HG03095 (cell line): ENCODE measurements at regions not wholly inside any gene's neighbourhood (a gene's known extent, or its start where the extent isn't known, plus 50 kb on each side); places are given as distances from the start of the nearest gene placed in this dataset.
A peak's percentile ranks its signal among the peaks of the same experiment; 100 is the strongest.
"Not testable (repeated sequence)": the region's sequence is repeated elsewhere in the genome, so short reads cannot be mapped to it uniquely, and the experiment has no call there.

Source experiments
- ATAC-seq: cut with Tn5 transposase; IDR thresholded peaks from one replicate; pipeline ENCODE4 v1.9.1; 2021; ENCODE audit warnings: moderate library complexity; ENCODE audit not compliant: unreplicated experiment

- no peak for ATAC-seq
These were observed 410.3 kb downstream of the KIF20B start for GRCh38 chr10:90111671-90112070.

GRCh38 chr10:90112681-90113080 lies 411.3 kb downstream of the KIF20B start:
- no peak for ATAC-seq

- not testable (repeated sequence) for ATAC-seq
These were observed 417.2 kb downstream of the KIF20B start for GRCh38 chr10:90118567-90118966.

GRCh38 chr10:90119631-90120280 lies 418.4 kb downstream of the KIF20B start:
- ATAC-seq = not testable (repeated sequence)

- ATAC-seq = no peak
These were observed 424.3 kb downstream of the KIF20B start for GRCh38 chr10:90125456-90126255.

- no peak for ATAC-seq
These were observed 424.8 kb downstream of the KIF20B start for GRCh38 chr10:90126256-90126595.

- ATAC-seq = no peak
These were observed 429.1 kb downstream of the KIF20B start for GRCh38 chr10:90130321-90131086.

- ATAC-seq = no peak
These were observed 432.2 kb downstream of the KIF20B start for GRCh38 chr10:90133606-90134005.

GRCh38 chr10:90136731-90137316 lies 435.4 kb downstream of the KIF20B start:
- no peak for ATAC-seq

GRCh38 chr10:90138844-90139243 lies 437.5 kb downstream of the KIF20B start:
- ATAC-seq = no peak

GRCh38 chr10:90141791-90142190 lies 440.4 kb downstream of the KIF20B start:
- no peak for ATAC-seq

GRCh38 chr10:90143937-90144336 lies 442.5 kb downstream of the KIF20B start:
- ATAC-seq = no peak

GRCh38 chr10:90148116-90148855 lies 446.9 kb downstream of the KIF20B start:
- ATAC-seq = no peak

- no peak for ATAC-seq
These were observed 448.2 kb downstream of the KIF20B start for GRCh38 chr10:90149563-90149962.

- ATAC-seq = no peak
These were observed 461.0 kb downstream of the KIF20B start for GRCh38 chr10:90162271-90162853.

GRCh38 chr10:90167174-90168064 lies 466.0 kb downstream of the KIF20B start:
- peak; percentile 87 for ATAC-seq

- no peak for ATAC-seq
These were observed 466.9 kb downstream of the KIF20B start for GRCh38 chr10:90168244-90168643.

- ATAC-seq = no peak
These were observed 469.8 kb downstream of the KIF20B start for GRCh38 chr10:90171014-90171722.

- no peak for ATAC-seq
These were observed 473.1 kb downstream of the KIF20B start for GRCh38 chr10:90174531-90174930.
